ENCODE measurements at regions not wholly inside any gene's neighbourhood (a gene's known extent, or its start where the extent isn't known, plus 50 kb on each side); places are given as distances from the start of the nearest gene placed in this dataset.

GRCh38 chr17:36736201-36737156 is 135.1 kb downstream of the MRM1 start:
- no peak for TF ChIP-seq POLR2AphosphoS5 (IDR thresholded peaks at IDR 0.05; ENCODE audit: low read depth, low read length)
- TF ChIP-seq, protein P1, sequence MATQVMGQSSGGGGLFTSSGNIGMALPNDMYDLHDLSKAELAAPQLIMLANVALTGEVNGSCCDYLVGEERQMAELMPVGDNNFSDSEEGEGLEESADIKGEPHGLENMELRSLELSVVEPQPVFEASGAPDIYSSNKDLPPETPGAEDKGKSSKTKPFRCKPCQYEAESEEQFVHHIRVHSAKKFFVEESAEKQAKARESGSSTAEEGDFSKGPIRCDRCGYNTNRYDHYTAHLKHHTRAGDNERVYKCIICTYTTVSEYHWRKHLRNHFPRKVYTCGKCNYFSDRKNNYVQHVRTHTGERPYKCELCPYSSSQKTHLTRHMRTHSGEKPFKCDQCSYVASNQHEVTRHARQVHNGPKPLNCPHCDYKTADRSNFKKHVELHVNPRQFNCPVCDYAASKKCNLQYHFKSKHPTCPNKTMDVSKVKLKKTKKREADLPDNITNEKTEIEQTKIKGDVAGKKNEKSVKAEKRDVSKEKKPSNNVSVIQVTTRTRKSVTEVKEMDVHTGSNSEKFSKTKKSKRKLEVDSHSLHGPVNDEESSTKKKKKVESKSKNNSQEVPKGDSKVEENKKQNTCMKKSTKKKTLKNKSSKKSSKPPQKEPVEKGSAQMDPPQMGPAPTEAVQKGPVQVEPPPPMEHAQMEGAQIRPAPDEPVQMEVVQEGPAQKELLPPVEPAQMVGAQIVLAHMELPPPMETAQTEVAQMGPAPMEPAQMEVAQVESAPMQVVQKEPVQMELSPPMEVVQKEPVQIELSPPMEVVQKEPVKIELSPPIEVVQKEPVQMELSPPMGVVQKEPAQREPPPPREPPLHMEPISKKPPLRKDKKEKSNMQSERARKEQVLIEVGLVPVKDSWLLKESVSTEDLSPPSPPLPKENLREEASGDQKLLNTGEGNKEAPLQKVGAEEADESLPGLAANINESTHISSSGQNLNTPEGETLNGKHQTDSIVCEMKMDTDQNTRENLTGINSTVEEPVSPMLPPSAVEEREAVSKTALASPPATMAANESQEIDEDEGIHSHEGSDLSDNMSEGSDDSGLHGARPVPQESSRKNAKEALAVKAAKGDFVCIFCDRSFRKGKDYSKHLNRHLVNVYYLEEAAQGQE (IDR thresholded peaks at IDR 0.05; ENCODE audit: insufficient read depth in 1 of 2, low read depth in 2 of 2, low read length in 2 of 2): no peak
- TF ChIP-seq TAF1 (IDR thresholded peaks at IDR 0.05; ENCODE audit: borderline replicate concordance, insufficient read depth, low read length): no peak
- no peak for TF ChIP-seq SIN3A (IDR thresholded peaks at IDR 0.05; ENCODE audit: borderline replicate concordance, insufficient read depth, low read length)
- no peak for TF ChIP-seq FOXP2 (optimal IDR thresholded peaks at IDR 0.05; ENCODE audit: borderline replicate concordance, extremely low read depth, extremely low read length, insufficient read depth)
